ENCODE measurements at regions not wholly inside any gene's neighbourhood (a gene's known extent, or its start where the extent isn't known, plus 50 kb on each side); places are given as distances from the start of the nearest gene placed in this dataset.
A peak's percentile ranks its signal among the peaks of the same experiment; 100 is the strongest.
"Not testable (repeated sequence)": the region's sequence is repeated elsewhere in the genome, so short reads cannot be mapped to it uniquely, and the experiment has no call there.

DNA sequence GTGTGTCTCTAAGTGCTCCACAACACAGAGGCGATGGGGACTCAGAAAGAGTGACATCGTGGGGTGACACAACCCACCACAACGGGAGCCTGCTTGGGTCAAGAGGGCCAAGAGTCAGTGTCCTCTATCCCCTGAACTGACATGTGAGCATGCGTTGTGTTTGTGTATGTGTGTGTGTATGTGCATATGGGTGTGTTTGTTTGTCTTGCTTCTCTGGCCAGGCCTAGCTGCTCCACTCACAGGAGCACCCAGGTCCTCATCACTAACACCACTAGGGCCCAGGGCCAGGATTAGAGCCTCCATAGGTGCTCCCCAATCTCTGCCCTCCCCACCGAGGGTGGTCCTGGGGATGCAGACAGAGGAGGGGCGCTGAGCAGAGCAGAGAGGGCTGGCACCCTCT lies 115.0 kb upstream of the CTSV start:
- no peak overlapping the region for H3K4me3 Mint-ChIP-seq
- CTCF ChIA-PET, result no interaction called here
- H3K27ac Mint-ChIP-seq, result no peak overlapping the region
- H3K9me3 Mint-ChIP-seq (ENCODE audit: low read depth), result no peaks in the 10 kb centered on the region
- no peaks in the 10 kb centered on the region for H3K27me3 Mint-ChIP-seq
- H3K4me1 Mint-ChIP-seq, result no peaks in the 10 kb centered on the region
- DNase-seq (no peak), ATAC-seq (no peak)
- peaks cover 1% of the 10 kb centered on the region for H3K36me3 Mint-ChIP-seq

DNA sequence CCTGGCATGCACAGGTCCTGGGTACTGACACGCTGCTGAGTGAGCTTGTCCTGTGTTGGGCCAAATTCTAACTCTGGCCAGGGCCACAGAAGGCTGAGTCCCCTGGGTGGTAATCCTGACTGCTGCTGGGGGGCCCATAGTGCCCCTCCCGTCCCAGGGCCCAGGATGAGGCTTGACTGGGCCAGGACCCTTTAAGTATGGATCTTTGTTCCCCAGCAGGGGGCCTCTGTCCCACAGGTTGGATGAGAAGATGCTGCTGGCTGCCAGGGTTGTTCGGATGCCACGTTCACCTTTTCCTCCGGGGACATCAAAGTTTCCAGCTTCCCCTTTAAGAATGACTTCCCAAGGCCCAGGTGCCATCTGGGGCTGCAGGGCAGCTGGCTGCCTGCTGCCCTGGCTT lies 114.2 kb upstream of the CTSV start:
- CTCF ChIA-PET, H3K4me1 Mint-ChIP-seq: not testable (repeated sequence)

DNA sequence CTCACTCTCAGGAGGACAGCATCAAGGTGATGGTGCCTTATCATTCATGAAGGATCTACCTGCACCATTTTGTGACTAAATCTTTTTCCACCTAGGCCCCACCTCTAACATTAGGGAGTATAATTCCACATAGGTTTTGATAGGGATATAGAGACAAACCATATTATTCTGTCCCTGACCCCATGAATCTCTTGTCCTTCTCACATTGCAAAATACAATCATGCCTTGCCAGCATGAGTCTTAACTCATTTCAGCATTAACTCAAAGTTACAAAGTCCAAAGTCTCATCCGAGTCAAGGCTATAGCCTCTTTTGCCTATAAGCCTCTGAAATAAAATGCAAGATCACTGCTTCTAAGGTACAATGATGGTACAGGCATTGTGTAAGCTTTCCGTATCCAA lies 111.5 kb upstream of the CTSV start:
- H3K27ac Mint-ChIP-seq; CTCF ChIA-PET; H3K4me1 Mint-ChIP-seq; H3K27me3 Mint-ChIP-seq; H3K4me3 Mint-ChIP-seq; ATAC-seq; H3K9me3 Mint-ChIP-seq (ENCODE audit: low read depth); H3K36me3 Mint-ChIP-seq; DNase-seq: not testable (repeated sequence)

More for the DNA sequence above, 114.2 kb upstream of the CTSV start:
- not testable (repeated sequence) for DNase-seq; H3K27me3 Mint-ChIP-seq; H3K4me3 Mint-ChIP-seq; H3K27ac Mint-ChIP-seq; H3K36me3 Mint-ChIP-seq; ATAC-seq; H3K9me3 Mint-ChIP-seq (ENCODE audit: low read depth)

DNA sequence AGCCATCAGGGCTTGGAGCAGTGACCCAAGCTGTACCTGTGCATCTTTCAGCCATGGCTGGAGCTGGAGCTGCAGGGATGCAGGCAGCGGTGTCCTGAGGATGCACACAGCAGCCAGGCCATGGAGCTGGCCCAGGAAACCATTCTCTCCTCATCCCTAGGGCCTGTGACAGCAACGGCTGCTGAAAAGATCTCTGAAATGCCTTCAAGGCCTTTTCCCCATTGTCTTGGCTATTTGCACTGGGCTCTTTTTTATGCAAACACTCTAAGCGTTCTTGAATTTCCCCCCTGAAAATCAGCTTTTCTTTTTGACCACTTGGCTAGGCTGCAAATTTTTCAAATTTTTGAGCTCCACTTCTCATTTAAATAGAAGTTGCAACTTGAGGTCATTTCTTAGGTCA lies 109.5 kb upstream of the CTSV start:
- H3K27me3 Mint-ChIP-seq; H3K27ac Mint-ChIP-seq; CTCF ChIA-PET; H3K36me3 Mint-ChIP-seq; H3K4me3 Mint-ChIP-seq; DNase-seq; H3K4me1 Mint-ChIP-seq; ATAC-seq; H3K9me3 Mint-ChIP-seq (ENCODE audit: low read depth): not testable (repeated sequence)

DNA sequence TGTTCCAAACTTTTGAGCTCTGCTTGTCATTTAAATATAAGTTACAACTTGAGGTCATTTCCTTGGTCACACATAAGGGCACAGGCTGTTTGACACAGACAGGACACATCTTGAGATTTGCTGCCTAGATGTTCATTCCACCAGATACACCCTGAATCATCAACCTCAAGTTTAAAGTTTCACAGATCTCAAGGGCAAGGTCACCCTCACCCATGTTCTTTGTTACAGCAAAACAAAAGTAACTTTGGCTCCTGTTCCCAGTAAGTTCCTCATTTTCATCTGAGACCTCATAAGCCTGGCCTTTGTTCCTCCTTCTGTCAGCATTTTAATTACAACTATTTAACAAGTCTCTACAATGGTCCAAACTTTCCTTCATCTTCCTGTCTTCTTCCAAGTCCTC lies 106.7 kb upstream of the CTSV start:
- H3K4me1 Mint-ChIP-seq, result not testable (repeated sequence)

DNA sequence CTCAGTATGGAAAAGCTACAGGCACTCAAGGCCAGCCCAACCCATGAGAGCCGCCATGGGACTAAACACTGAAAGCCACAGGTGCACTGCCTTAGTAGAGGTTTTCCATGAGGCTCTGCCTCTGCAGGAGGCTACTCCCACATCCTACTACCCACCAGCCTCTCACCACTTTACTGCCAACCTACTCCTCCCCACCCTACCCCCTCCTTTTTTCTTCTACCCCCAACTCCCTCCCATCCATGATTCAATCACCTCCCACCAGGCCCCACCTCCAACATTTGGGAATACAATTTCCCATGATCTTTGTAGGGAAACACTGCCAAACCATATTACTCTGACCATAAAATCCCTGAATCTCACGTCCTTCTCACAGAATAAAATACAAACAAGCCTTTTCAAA lies 101.6 kb upstream of the CTSV start:
- Mint-ChIP-seq H3K4me1 (peaks cover 2% of the 10 kb centered on the region), H3K36me3 (no peaks in the 10 kb centered on the region), H3K27me3 (no peaks in the 10 kb centered on the region), H3K4me3 (no peak overlapping the region), H3K27ac (no peak overlapping the region), H3K9me3 (ENCODE audit: low read depth) (no peaks in the 10 kb centered on the region)
- CTCF ChIA-PET, result no interaction called here
- DNase-seq, result no peak
- ATAC-seq, result no peak

More for the DNA sequence above, 106.7 kb upstream of the CTSV start:
- CTCF ChIA-PET; H3K4me3 Mint-ChIP-seq; ATAC-seq; H3K27me3 Mint-ChIP-seq; DNase-seq; H3K9me3 Mint-ChIP-seq (ENCODE audit: low read depth); H3K27ac Mint-ChIP-seq; H3K36me3 Mint-ChIP-seq: not testable (repeated sequence)

DNA sequence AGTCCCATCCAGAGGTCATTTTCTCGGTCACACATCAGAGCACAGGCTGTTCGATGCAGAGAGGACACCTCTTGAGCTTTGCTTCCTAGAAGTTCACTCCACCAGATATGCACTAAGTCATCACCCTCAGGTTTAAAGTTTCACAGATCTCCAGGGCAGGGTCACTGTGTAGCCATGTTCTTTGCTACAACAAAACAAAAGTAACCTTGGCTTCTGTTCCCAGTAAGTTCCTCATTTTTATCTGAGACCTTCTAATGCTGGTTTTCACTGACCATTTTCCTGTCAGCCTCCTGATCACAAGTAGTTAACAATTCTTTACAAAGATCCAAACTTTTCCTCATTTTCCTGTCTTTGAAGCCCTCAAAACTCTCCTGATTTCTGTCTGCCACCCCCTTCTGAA lies 97.5 kb upstream of the CTSV start:
- no peaks in the 10 kb centered on the region for H3K36me3 Mint-ChIP-seq
- H3K4me3 Mint-ChIP-seq, result no peak overlapping the region
- H3K27ac Mint-ChIP-seq, result no peak overlapping the region
- ATAC-seq, result no peak
- H3K4me1 Mint-ChIP-seq, result no peaks in the 10 kb centered on the region
- CTCF ChIA-PET, result no interaction called here
- no peak for DNase-seq
- H3K9me3 Mint-ChIP-seq (ENCODE audit: low read depth), result no peaks in the 10 kb centered on the region
- H3K27me3 Mint-ChIP-seq, result no peaks in the 10 kb centered on the region

DNA sequence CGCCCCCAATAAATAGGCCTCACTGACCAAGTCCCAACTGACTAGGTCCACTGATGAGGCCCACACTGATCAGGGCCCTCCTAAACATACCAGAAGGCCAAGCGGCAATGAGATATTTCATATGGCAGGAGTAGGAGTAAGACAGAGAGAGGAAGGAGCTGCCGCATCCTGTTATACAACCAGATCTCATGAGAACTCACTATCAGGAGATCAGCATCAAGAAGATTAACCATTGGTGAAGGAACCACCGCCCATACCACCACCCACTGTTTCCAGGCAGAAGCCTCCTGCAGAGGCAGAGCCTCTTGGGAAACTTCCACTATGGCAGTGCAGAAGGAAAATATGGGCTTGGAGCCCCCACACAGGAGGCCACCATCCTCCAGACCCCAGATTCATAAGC lies 95.0 kb upstream of the CTSV start:
- CTCF ChIA-PET; H3K27me3 Mint-ChIP-seq; ATAC-seq; H3K4me3 Mint-ChIP-seq; H3K36me3 Mint-ChIP-seq; H3K9me3 Mint-ChIP-seq (ENCODE audit: low read depth); H3K4me1 Mint-ChIP-seq; H3K27ac Mint-ChIP-seq; DNase-seq: not testable (repeated sequence)

DNA sequence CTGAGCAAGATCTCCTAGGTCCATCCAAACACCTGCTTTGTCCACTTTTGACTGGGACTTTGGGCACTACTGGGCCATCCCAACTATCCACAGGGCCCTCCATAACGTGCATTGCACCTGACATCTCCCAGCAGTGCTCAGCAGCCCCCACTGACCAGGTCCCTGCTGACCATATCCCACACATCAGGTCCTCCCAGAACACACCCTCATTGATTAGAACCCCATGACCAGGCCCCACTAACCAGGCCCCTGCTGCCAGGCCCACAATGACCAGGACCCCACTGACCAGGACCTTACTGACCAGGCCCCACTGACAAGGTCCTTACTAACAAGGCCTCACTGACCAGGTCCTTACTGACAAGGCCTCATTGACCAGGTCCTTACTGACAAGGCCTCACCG lies 93.9 kb upstream of the CTSV start:
- H3K4me1 Mint-ChIP-seq, result no peaks in the 10 kb centered on the region
- DNase-seq (no peak), ATAC-seq (no peak)
- H3K4me3 Mint-ChIP-seq, result no peak overlapping the region
- H3K27ac Mint-ChIP-seq, result no peak overlapping the region
- no peaks in the 10 kb centered on the region for H3K9me3 Mint-ChIP-seq (ENCODE audit: low read depth)
- no peaks in the 10 kb centered on the region for H3K27me3 Mint-ChIP-seq
- no peaks in the 10 kb centered on the region for H3K36me3 Mint-ChIP-seq
- CTCF ChIA-PET, result no interaction called here

DNA sequence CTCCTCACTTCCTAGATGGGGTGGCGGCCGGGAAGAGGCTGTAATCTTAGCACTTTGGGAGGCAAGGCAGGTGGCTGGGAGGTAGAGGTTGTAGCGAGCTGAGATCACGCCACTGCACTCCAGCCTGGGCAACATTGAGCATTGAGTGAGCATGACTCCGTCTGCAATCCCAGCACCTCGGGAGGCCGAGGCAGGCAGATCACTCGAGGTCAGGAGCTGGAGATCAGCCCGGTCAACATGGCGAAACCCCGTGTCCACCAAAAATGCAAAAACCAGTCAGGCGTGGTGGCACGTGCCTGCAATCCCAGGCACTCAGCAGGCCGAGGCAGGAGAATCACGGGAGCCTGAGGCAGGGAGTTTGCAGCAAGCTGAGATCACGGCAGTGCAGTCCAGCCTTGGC lies 91.9 kb upstream of the CTSV start:
- CTCF ChIA-PET; H3K27ac Mint-ChIP-seq; H3K9me3 Mint-ChIP-seq (ENCODE audit: low read depth); H3K4me3 Mint-ChIP-seq; DNase-seq; H3K4me1 Mint-ChIP-seq; H3K27me3 Mint-ChIP-seq; ATAC-seq; H3K36me3 Mint-ChIP-seq: not testable (repeated sequence)

DNA sequence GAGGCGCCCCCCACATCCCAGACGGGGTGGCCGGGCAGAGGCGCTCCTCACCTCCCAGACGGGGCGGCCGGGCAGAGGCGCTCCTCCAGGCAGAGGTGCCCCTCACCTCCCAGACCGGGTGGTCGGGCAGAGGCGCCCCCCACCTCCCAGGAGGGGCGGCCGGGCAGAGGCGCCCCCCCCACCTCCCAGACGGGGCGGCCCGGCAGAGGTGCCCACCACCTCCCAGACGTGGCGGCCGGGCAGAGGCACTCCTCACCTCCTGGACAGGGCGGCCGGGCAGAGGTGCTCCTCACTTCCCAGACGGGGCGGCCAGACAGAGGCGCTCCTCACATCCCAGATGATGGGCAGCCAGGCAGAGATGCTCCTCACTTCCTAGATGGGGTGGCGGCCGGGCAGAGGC lies 91.4 kb upstream of the CTSV start:
- CTCF ChIA-PET; ATAC-seq; DNase-seq; H3K36me3 Mint-ChIP-seq; H3K27me3 Mint-ChIP-seq; H3K27ac Mint-ChIP-seq; H3K4me1 Mint-ChIP-seq; H3K9me3 Mint-ChIP-seq (ENCODE audit: low read depth); H3K4me3 Mint-ChIP-seq: not testable (repeated sequence)

DNA sequence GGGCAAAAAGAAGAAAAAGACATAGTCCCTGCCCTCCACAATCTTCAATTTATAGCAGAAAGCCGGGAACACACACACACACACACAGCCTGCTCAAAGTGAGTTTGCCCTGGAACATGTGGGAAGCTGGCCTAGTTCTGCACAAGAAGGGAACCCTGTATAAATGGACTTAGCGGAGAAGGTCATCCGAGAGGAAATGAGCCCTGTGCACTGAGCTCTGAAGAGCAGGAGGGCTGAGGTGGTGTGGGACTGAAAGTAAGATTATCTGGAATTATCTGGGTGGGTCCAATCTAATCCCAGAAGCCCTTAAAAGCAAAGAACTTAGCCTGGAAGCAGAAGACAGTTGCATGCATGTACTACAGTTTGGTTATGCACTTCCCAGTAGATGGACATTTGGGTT lies 90.0 kb upstream of the CTSV start:
- DNase-seq (no peak), ATAC-seq (no peak)
- no peak overlapping the region for H3K4me3 Mint-ChIP-seq
- peaks cover 2% of the 10 kb centered on the region for H3K27me3 Mint-ChIP-seq
- H3K9me3 Mint-ChIP-seq (ENCODE audit: low read depth), result no peaks in the 10 kb centered on the region
- no peaks in the 10 kb centered on the region for H3K36me3 Mint-ChIP-seq
- no peaks in the 10 kb centered on the region for H3K4me1 Mint-ChIP-seq
- CTCF ChIA-PET, result no interaction called here
- H3K27ac Mint-ChIP-seq, result no peak overlapping the region

DNA sequence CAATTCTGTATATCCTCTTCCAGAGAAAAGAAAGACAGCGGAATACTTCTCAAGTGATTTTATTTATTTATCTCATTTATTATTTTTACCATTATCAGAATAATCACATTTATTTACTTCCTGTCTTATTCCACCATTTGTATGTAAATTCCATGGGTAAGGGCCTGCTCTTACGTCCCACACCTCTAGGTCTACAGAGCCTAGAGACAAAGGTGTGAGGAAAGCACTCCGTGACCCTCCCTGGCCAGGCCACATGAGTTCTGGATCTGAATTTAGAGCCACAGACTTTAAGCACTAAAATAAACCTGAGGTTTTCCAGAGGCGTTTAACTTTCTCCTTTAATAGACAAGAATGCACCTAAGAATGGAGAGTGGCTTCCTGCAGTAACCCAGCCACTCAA lies 85.3 kb upstream of the CTSV start:
- Mint-ChIP-seq H3K4me3 (no peak overlapping the region), H3K27me3 (peaks cover 2% of the 10 kb centered on the region), H3K4me1 (no peaks in the 10 kb centered on the region), H3K36me3 (peaks cover 4% of the 10 kb centered on the region), H3K9me3 (ENCODE audit: low read depth) (peaks cover 5% of the 10 kb centered on the region), H3K27ac (no peak overlapping the region)
- ATAC-seq (no peak), DNase-seq (no peak)
- CTCF ChIA-PET, result no interaction called here

DNA sequence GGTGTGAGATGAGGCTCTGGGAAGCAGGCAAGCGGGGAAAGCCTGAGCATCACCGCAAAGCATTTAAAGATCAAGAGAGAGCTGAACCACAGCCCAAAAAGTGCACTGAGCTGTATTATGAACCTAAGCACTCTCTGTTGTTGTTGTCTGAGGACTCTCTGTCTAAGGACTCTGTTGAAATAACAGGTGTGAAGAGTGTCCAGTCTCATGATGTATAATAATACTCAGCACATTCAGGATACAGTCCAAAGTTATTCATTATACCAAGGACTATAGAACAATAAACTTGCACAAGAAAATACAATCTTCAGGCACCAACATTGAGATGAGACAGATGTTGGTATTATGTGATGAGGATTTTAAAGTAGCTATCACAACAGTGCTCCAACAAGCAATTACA lies 71.8 kb upstream of the CTSV start:
- CTCF ChIA-PET, result no interaction called here
- Mint-ChIP-seq H3K27ac (no peak overlapping the region), H3K4me3 (no peak overlapping the region), H3K4me1 (no peaks in the 10 kb centered on the region), H3K9me3 (ENCODE audit: low read depth) (no peaks in the 10 kb centered on the region), H3K27me3 (peaks cover 6% of the 10 kb centered on the region), H3K36me3 (no peaks in the 10 kb centered on the region)
- no peak for DNase-seq
- no peak for ATAC-seq

DNA sequence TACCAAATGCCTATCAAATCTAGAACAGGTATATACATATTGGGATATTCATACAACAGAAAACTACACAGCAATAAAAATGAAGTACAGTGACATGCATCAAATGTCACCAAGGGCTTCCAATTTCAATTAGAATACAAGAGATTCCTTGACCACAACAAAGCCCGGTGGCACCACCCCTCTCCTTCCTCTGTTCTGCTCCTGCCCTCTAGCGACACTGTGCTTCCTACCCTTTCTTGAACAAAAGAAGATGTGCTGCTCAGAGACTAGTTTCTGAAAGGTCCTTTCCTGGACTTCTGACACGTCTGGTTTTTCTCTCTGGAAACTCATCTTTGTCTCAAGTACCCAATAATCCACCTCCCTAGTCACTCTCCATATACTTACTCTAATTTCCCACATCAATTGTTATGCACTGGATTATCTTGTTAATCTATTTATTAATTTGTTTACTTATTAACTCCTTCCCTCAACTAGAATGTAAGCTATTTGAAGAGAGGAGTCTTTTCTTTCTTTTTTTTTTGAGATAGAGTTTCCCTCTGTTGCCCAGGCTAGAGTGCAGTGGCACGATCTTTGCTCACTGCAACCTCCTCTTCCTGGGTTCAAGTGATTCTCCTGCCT lies 70.4 kb upstream of the CTSV start:
- Mint-ChIP-seq H3K27ac (no peak overlapping the region), H3K9me3 (ENCODE audit: low read depth) (no peaks in the 10 kb centered on the region), H3K4me3 (no peak overlapping the region), H3K27me3 (peaks cover 6% of the 10 kb centered on the region), H3K4me1 (no peaks in the 10 kb centered on the region), H3K36me3 (no peaks in the 10 kb centered on the region)
- ATAC-seq (peak; percentile 58), DNase-seq (peak; percentile 57)
- CTCF ChIA-PET, result interaction anchor here (1.4 kb wide), 1 partner anchor 252 kb away, joined by 4 read pairs; no protein-coding TSS in a partner anchor

All from activated CD8-positive, alpha-beta memory T cell treated with anti-CD3 and anti-CD28 coated beads, Interleukin-2, amount 10 ng/mL, durations not matched to agents 7 days and 5 days (primary cell).